SK-N-SH (cell line): ENCODE measurements at regions not wholly inside any gene's neighbourhood (a gene's known extent, or its start where the extent isn't known, plus 50 kb on each side); places are given as distances from the start of the nearest gene placed in this dataset.

Experiments
- CTCF ChIA-PET: fragments of 300-600, 350-600 bp; formaldehyde crosslinking; extraction: SDS; loops from one replicate; lab custom pipeline; 2021; lab: Yijun Ruan, JAX
- POLR2A ChIA-PET: fragments of 350-600 bp; sonication (Branson Sonifier 250); formaldehyde crosslinking; extraction: SDS; loops from one replicate; lab custom pipeline; 2020; ENCODE audit warnings: antibody characterized with exemption, inconsistent platforms; lab: Yijun Ruan, JAX
- DNase-seq: peaks from one replicate; pipeline ENCODE4 v3.0.0; 2012
- H2AFZ ChIP-seq: fragments of 200-600 bp; sonication (generic); 2 replicates; pipeline ENCODE4 v1.8.1; 2016; ENCODE audit warnings: antibody characterized with exemption, mild to moderate bottlenecking, low read depth
- H3F3A ChIP-seq: fragments of 200-600 bp; sonication (generic); replicated peaks from 2 replicates; pipeline ENCODE3; 2016; ENCODE audit warnings: antibody characterized with exemption, mild to moderate bottlenecking; ENCODE audit not compliant: insufficient read depth
- H3K27ac ChIP-seq, 2 experiments: fragments of 200-500 bp in 1 of 2; fragments of 200-600 bp in 1 of 2; sonication (Bioruptor generic) in 1 of 2; sonication (generic), shearing (Covaris generic) in 1 of 2; 2 replicates each; pipeline versions ENCODE4 v1.5.1 to v1.6.1; 2014 to 2016; ENCODE audit warnings: low read depth in 2 of 2, inconsistent platforms in 1 of 2, low read length in 1 of 2, mild to moderate bottlenecking in 1 of 2, mixed read lengths in 1 of 2
- H3K27me3 ChIP-seq: fragments of 200-600 bp; sonication (generic), shearing (Covaris generic); 2 replicates; pipeline ENCODE4 v1.6.1; 2016; ENCODE audit warnings: mixed run types; ENCODE audit not compliant: insufficient read depth
- H3K36me3 ChIP-seq, 2 experiments: fragments of 200-500 bp in 1 of 2; fragments of 200-600 bp in 1 of 2; sonication (Bioruptor generic) in 1 of 2; sonication (generic) in 1 of 2; replicated peaks in 1 of 2; 2 replicates each; pipeline versions ENCODE3 to v1.5.1; 2014 to 2016; ENCODE audit warnings: low read length in 1 of 2, mild to moderate bottlenecking in 1 of 2; ENCODE audit not compliant: insufficient read depth in 2 of 2, control insufficient read depth in 1 of 2
- H3K4me1 ChIP-seq, 2 experiments: fragments of 200-500 bp in 1 of 2; fragments of 200-600 bp in 1 of 2; sonication (Bioruptor generic) in 1 of 2; sonication (generic), shearing (Covaris generic) in 1 of 2; 2 replicates each; pipeline versions ENCODE4 v1.5.1 to v1.6.1; 2014 to 2016; ENCODE audit warnings: low read depth in 1 of 2, low read length in 1 of 2, mixed run types in 1 of 2; ENCODE audit not compliant: insufficient read depth in 2 of 2, control insufficient read depth in 1 of 2
- H3K4me2 ChIP-seq: fragments of 200-600 bp; sonication (generic), shearing (Covaris generic); 2 replicates; pipeline ENCODE4 v1.6.1; 2017; ENCODE audit warnings: mixed run types
- H3K4me3 ChIP-seq, 2 experiments: fragments of 200-500 bp in 1 of 2; fragments of 200-600 bp in 1 of 2; sonication (Bioruptor generic) in 1 of 2; sonication (generic), shearing (Covaris generic) in 1 of 2; 2 replicates each; pipeline versions ENCODE4 v1.5.1 to v1.8.1; 2014 to 2016; ENCODE audit warnings: low read depth in 2 of 2, inconsistent platforms in 1 of 2, low read length in 1 of 2, mild to moderate bottlenecking in 1 of 2, mixed read lengths in 1 of 2, moderate library complexity in 1 of 2
- H3K79me2 ChIP-seq: fragments of 200-600 bp; sonication (generic); 2 replicates; pipeline ENCODE4 v1.8.1; 2017; ENCODE audit warnings: mild to moderate bottlenecking; ENCODE audit not compliant: insufficient read depth
- H3K9ac ChIP-seq: fragments of 200-600 bp; sonication (generic); 2 replicates; pipeline ENCODE4 v1.6.1; 2017; ENCODE audit warnings: mixed run types
- H3K9me2 ChIP-seq: fragments of 200-600 bp; sonication (generic); 2 replicates; pipeline ENCODE4 v1.6.1; 2017; ENCODE audit warnings: mixed run types
- H3K9me3 ChIP-seq: fragments of 200-600 bp; sonication (generic); 2 replicates; pipeline ENCODE4 v1.6.1; 2017; ENCODE audit warnings: mixed run types, mild to moderate bottlenecking, moderate library complexity
- H4K20me1 ChIP-seq: fragments of 200-600 bp; sonication (generic); 2 replicates; pipeline ENCODE4 v1.6.1; 2017; ENCODE audit warnings: mild to moderate bottlenecking, mixed run types; ENCODE audit not compliant: insufficient read depth
- ELF1 ChIP-seq: IDR thresholded peaks from 2 replicates; pipeline ENCODE4 v1.4.0; 2012
- EP300 ChIP-seq, 2 experiments: IDR thresholded peaks; 2 replicates each; pipeline versions ENCODE4 v1.4.0 to v1.6.1; 2012; ENCODE audit warnings: borderline replicate concordance in 1 of 2, low read depth in 1 of 2, low read length in 1 of 2
- EZH2phosphoT487 ChIP-seq: fragments of 200-600 bp; sonication (generic); IDR thresholded peaks from 2 replicates; pipeline ENCODE4 v1.6.1; 2017; ENCODE audit warnings: low read depth, mixed run types, mild to moderate bottlenecking, antibody characterized with exemption, moderate library complexity, borderline replicate concordance
- FOXM1 ChIP-seq: IDR thresholded peaks from 2 replicates; pipeline ENCODE4 v1.4.0; 2012; ENCODE audit warnings: low read depth, mild to moderate bottlenecking
- GATA2 ChIP-seq: sonication (generic); formaldehyde crosslinking; IDR thresholded peaks from 2 replicates; pipeline ENCODE4 v1.5.0; 2020; ENCODE audit warnings: mild to moderate bottlenecking, missing genetic modification reagents
- IRF3 ChIP-seq: fragments of 150-350 bp; IDR thresholded peaks from 2 replicates; pipeline ENCODE4 v1.6.1; 2016; ENCODE audit warnings: mild to moderate bottlenecking, low read depth, low read length
- MEF2A ChIP-seq: IDR thresholded peaks from 2 replicates; pipeline ENCODE4 v1.4.0; 2012; ENCODE audit warnings: low read depth, borderline replicate concordance
- NFIC ChIP-seq: IDR thresholded peaks from 2 replicates; pipeline ENCODE4 v1.4.0; 2012; ENCODE audit warnings: borderline replicate concordance
- NRF1 ChIP-seq: IDR thresholded peaks from 2 replicates; pipeline ENCODE4 v1.6.1; 2012; ENCODE audit warnings: low read depth, mild to moderate bottlenecking, low read length
- PBX3 ChIP-seq: IDR thresholded peaks from 2 replicates; pipeline ENCODE4; 2012
- POLR2AphosphoS5 ChIP-seq: IDR thresholded peaks from 2 replicates; pipeline ENCODE4 v1.6.1; 2012; ENCODE audit warnings: low read depth, low read length
- RAD21 ChIP-seq: IDR thresholded peaks from 2 replicates; pipeline ENCODE4 v1.6.1; 2012; ENCODE audit warnings: mild to moderate bottlenecking, low read length
- RCOR1 ChIP-seq: fragments of 150-350 bp; IDR thresholded peaks from 2 replicates; pipeline ENCODE4 v1.6.1; 2017; ENCODE audit warnings: antibody characterized with exemption, low read length
- RXRA ChIP-seq: IDR thresholded peaks from 2 replicates; pipeline ENCODE4 v1.4.0; 2012; ENCODE audit warnings: low read depth, mild to moderate bottlenecking, borderline replicate concordance
- SMC3 ChIP-seq: IDR thresholded peaks from 2 replicates; pipeline ENCODE4 v1.6.1; 2012; ENCODE audit warnings: low read depth, low read length, improper control_type of control experiment
- TAF1 ChIP-seq: IDR thresholded peaks from 2 replicates; pipeline ENCODE4 v1.6.1; 2012; ENCODE audit warnings: low read depth, mild to moderate bottlenecking, low read length, moderate library complexity, borderline replicate concordance
- TCF12 ChIP-seq: IDR thresholded peaks from 2 replicates; pipeline ENCODE4 v1.4.0; 2012
- TEAD4 ChIP-seq: IDR thresholded peaks from 2 replicates; pipeline ENCODE4 v1.4.0; 2012; ENCODE audit warnings: mild to moderate bottlenecking, borderline replicate concordance; ENCODE audit not compliant: insufficient read depth
- USF2 ChIP-seq: fragments of 150-350 bp; IDR thresholded peaks from 2 replicates; pipeline ENCODE4 v1.6.1; 2017; ENCODE audit warnings: antibody characterized with exemption, low read length, low read depth, borderline replicate concordance
- WGBS: methylation state at CpG from one replicate; pipeline ENCODE4 v1.1.6; 2017; ENCODE audit warnings: low lambda C conversion rate; 5-methylcytosine and 5-hydroxymethylcytosine counted together
- TF ChIP-seq, protein P1 (sequence below): IDR thresholded peaks from 2 replicates; pipeline ENCODE4 v1.6.1; 2012; ENCODE audit warnings: mild to moderate bottlenecking, low read depth, low read length, moderate library complexity
- TF ChIP-seq, protein P2 (sequence below): IDR thresholded peaks from 2 replicates; pipeline ENCODE4 v1.4.0; 2012; ENCODE audit warnings: low read depth, borderline replicate concordance

DNA sequence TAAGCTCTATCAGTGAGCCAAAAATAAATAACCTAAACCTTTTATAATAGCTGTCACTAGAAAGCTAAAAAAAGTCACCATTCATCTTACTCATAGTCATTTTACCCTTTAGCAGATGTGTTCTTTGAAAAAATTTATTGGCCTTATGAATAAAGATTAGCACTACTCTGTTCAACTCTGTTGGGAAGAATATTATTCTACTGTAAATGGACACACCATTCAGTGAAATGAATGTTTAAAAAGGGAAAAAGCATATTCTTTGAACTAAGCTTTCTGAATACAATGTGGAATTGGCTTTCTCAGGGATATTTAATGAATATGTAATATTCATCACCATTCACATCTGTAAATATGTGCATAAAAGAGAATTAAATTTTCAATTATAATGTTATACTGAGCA lies 422.0 kb downstream of the CBLN2 start:
- no peak overlapping the region for H3K4me3 ChIP-seq
- H3K36me3 ChIP-seq, result no peaks in the 10 kb centered on the region
- H3F3A ChIP-seq, result no peaks in the 10 kb centered on the region
- no peaks in the 10 kb centered on the region for H3K9me2 ChIP-seq
- H4K20me1 ChIP-seq, result no peaks in the 10 kb centered on the region
- no peak overlapping the region for H3K27ac ChIP-seq
- no peak overlapping the region for H2AFZ ChIP-seq
- no peaks in the 10 kb centered on the region for H3K4me1 ChIP-seq
- no peak overlapping the region for H3K9ac ChIP-seq
- CTCF ChIA-PET, result no interaction called here
- no peak for TF ChIP-seq FOXM1
- no peak for TF ChIP-seq NFIC
- no peak for TF ChIP-seq IRF3
- TF ChIP-seq SMC3, result no peak
- no peak for TF ChIP-seq MEF2A
- no peak for TF ChIP-seq TAF1
- TF ChIP-seq, protein P1, sequence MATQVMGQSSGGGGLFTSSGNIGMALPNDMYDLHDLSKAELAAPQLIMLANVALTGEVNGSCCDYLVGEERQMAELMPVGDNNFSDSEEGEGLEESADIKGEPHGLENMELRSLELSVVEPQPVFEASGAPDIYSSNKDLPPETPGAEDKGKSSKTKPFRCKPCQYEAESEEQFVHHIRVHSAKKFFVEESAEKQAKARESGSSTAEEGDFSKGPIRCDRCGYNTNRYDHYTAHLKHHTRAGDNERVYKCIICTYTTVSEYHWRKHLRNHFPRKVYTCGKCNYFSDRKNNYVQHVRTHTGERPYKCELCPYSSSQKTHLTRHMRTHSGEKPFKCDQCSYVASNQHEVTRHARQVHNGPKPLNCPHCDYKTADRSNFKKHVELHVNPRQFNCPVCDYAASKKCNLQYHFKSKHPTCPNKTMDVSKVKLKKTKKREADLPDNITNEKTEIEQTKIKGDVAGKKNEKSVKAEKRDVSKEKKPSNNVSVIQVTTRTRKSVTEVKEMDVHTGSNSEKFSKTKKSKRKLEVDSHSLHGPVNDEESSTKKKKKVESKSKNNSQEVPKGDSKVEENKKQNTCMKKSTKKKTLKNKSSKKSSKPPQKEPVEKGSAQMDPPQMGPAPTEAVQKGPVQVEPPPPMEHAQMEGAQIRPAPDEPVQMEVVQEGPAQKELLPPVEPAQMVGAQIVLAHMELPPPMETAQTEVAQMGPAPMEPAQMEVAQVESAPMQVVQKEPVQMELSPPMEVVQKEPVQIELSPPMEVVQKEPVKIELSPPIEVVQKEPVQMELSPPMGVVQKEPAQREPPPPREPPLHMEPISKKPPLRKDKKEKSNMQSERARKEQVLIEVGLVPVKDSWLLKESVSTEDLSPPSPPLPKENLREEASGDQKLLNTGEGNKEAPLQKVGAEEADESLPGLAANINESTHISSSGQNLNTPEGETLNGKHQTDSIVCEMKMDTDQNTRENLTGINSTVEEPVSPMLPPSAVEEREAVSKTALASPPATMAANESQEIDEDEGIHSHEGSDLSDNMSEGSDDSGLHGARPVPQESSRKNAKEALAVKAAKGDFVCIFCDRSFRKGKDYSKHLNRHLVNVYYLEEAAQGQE, result no peak
- TF ChIP-seq, all 33 proteins: peak for 0
- Histone ChIP-seq H3K9me3 (no peaks in the 10 kb centered on the region), H3K27me3 (no peaks in the 10 kb centered on the region), H3K79me2 (no peaks in the 10 kb centered on the region), H3K4me2 (no peak overlapping the region)
- DNase-seq, result no peak
- POLR2A ChIA-PET, result no interaction called here

DNA sequence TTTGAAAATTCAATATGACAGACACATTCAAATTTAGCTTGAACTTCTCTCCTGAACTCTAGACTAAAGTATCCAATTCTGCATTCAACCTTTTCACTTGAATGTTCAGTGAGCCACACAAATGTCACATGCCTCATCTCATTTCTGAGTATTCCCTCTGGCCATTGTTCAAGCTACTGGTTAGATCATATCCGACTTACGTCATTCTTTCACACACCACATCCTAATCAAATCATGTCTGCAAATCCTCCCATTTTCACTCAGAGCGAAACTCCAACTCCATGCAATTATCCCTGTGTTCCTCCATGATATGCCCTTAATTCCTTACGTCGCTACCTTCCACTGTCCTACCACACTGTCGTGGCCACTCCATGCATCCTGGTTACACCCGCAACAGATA lies 425.1 kb downstream of the CBLN2 start:
- Histone ChIP-seq H3K4me1 (no peaks in the 10 kb centered on the region), H3K27me3 (no peaks in the 10 kb centered on the region), H3K27ac (no peak overlapping the region), H3F3A (no peaks in the 10 kb centered on the region), H3K4me2 (no peak overlapping the region), H3K9me2 (no peaks in the 10 kb centered on the region), H3K4me3 (no peak overlapping the region), H3K9ac (no peak overlapping the region), H3K79me2 (no peaks in the 10 kb centered on the region), H3K9me3 (no peaks in the 10 kb centered on the region), H4K20me1 (no peaks in the 10 kb centered on the region), H3K36me3 (no peaks in the 10 kb centered on the region), H2AFZ (no peak overlapping the region)
- CTCF ChIA-PET, result no interaction called here
- TF ChIP-seq EZH2phosphoT487, result no peak
- no peak for TF ChIP-seq POLR2AphosphoS5
- TF ChIP-seq TEAD4, result no peak
- no peak for TF ChIP-seq TCF12
- TF ChIP-seq PBX3, result no peak
- TF ChIP-seq USF2, result no peak
- TF ChIP-seq IRF3, result no peak
- TF ChIP-seq ELF1, result no peak
- TF ChIP-seq GATA2 (CRISPR knock-in tag), result no peak
- TF ChIP-seq NFIC, result no peak
- TF ChIP-seq, protein P2, sequence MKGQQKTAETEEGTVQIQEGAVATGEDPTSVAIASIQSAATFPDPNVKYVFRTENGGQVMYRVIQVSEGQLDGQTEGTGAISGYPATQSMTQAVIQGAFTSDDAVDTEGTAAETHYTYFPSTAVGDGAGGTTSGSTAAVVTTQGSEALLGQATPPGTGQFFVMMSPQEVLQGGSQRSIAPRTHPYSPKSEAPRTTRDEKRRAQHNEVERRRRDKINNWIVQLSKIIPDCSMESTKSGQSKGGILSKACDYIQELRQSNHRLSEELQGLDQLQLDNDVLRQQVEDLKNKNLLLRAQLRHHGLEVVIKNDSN, result no peak
- no peak for TF ChIP-seq SMC3
- no peak for TF ChIP-seq RXRA
- TF ChIP-seq RAD21, result no peak
- TF ChIP-seq EP300 (IDR thresholded peaks at IDR 0.05; ENCODE audit: borderline replicate concordance in 1 of 2, low read depth in 1 of 2, low read length in 1 of 2), result no peak
- TF ChIP-seq NRF1, result no peak
- TF ChIP-seq RCOR1, result no peak
- 77% methylated on average over 7 of the region's 7 CpGs for WGBS
- POLR2A ChIA-PET, result no interaction called here
- DNase-seq, result no peak
